ENCODE measurements at regions not wholly inside any gene's neighbourhood (a gene's known extent, or its start where the extent isn't known, plus 50 kb on each side); places are given as distances from the start of the nearest gene placed in this dataset.

DNA sequence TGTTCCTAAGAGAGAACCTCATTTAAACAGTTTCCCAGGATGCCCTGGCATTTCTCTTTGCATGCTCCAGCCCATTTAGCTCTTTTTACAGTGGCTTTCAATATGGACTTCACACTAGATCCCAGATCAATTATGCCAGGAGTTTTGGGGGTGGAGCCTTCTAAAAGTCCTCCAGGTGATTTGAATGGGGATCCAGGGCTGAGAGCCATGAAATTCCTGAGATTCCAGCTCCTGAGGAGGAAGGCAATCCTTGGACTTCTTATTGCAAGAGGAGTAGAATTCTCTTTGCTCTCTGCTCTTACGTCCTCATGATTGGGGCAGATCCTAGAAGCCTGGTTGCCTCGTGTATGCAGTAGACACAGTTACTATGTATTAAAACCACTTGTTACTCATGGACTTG lies 184.2 kb downstream of the DHX35 start:
- TF ChIP-seq, protein P1, sequence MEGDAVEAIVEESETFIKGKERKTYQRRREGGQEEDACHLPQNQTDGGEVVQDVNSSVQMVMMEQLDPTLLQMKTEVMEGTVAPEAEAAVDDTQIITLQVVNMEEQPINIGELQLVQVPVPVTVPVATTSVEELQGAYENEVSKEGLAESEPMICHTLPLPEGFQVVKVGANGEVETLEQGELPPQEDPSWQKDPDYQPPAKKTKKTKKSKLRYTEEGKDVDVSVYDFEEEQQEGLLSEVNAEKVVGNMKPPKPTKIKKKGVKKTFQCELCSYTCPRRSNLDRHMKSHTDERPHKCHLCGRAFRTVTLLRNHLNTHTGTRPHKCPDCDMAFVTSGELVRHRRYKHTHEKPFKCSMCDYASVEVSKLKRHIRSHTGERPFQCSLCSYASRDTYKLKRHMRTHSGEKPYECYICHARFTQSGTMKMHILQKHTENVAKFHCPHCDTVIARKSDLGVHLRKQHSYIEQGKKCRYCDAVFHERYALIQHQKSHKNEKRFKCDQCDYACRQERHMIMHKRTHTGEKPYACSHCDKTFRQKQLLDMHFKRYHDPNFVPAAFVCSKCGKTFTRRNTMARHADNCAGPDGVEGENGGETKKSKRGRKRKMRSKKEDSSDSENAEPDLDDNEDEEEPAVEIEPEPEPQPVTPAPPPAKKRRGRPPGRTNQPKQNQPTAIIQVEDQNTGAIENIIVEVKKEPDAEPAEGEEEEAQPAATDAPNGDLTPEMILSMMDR (IDR thresholded peaks at IDR 0.05) = no peak
- TF ChIP-seq JUN (CRISPR knock-in tag; IDR thresholded peaks at IDR 0.05) = no peak
- TF ChIP-seq, protein P2, sequence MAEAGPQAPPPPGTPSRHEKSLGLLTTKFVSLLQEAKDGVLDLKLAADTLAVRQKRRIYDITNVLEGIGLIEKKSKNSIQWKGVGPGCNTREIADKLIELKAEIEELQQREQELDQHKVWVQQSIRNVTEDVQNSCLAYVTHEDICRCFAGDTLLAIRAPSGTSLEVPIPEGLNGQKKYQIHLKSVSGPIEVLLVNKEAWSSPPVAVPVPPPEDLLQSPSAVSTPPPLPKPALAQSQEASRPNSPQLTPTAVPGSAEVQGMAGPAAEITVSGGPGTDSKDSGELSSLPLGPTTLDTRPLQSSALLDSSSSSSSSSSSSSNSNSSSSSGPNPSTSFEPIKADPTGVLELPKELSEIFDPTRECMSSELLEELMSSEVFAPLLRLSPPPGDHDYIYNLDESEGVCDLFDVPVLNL (CRISPR knock-in tag; IDR thresholded peaks at IDR 0.05; ENCODE audit: borderline replicate concordance, low read depth) = no peak
- TF ChIP-seq, protein P3, sequence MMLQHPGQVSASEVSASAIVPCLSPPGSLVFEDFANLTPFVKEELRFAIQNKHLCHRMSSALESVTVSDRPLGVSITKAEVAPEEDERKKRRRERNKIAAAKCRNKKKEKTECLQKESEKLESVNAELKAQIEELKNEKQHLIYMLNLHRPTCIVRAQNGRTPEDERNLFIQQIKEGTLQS (CRISPR knock-in tag; conservative IDR thresholded peaks at IDR 0.05) = no peak
- TF ChIP-seq FOXK1 (CRISPR knock-in tag; IDR thresholded peaks at IDR 0.05) = no peak
- TF ChIP-seq TEAD1 (CRISPR knock-in tag; IDR thresholded peaks at IDR 0.05) = no peak
- no peak for TF ChIP-seq GABPB1 (CRISPR knock-in tag; IDR thresholded peaks at IDR 0.05)
- TF ChIP-seq, protein P4, sequence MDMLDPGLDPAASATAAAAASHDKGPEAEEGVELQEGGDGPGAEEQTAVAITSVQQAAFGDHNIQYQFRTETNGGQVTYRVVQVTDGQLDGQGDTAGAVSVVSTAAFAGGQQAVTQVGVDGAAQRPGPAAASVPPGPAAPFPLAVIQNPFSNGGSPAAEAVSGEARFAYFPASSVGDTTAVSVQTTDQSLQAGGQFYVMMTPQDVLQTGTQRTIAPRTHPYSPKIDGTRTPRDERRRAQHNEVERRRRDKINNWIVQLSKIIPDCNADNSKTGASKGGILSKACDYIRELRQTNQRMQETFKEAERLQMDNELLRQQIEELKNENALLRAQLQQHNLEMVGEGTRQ (CRISPR knock-in tag; IDR thresholded peaks at IDR 0.05) = no peak

Measured in WTC11 (cell line).